H1 (cell line): ENCODE measurements at regions not wholly inside any gene's neighbourhood (a gene's known extent, or its start where the extent isn't known, plus 50 kb on each side); places are given as distances from the start of the nearest gene placed in this dataset.

ENCODE experiments used
- CTCF ChIA-PET: fragments of 300-600 bp; sonication (Branson Sonifier 250); formaldehyde crosslinking; loops from one replicate; lab custom pipeline; 2021; ENCODE audit not compliant: partially characterized antibody; lab: Charles Lee
- POLR2A ChIA-PET: fragments of 300-600 bp; sonication (Branson Sonifier 250); formaldehyde crosslinking; loops from one replicate; lab custom pipeline; 2021; ENCODE audit warnings: inconsistent platforms; ENCODE audit not compliant: partially characterized antibody; lab: Charles Lee
- DNase-seq, 2 experiments: peaks; one replicate each; pipeline versions ENCODE4 v3.0.0 to v3.0.0-alpha.2; 2010 to 2022; ENCODE audit warnings: low spot score in 2 of 2, low read depth in 1 of 2, mixed read lengths in 1 of 2
- FAIRE-seq: peaks from 2 replicates; lab custom pipeline; 2011; peaks lifted over from hg19 to GRCh38; lab: Jason Lieb, UNC
- H2AFZ ChIP-seq: 2 replicates; pipeline ENCODE4 v1.8.1; 2012; ENCODE audit warnings: low read length, inconsistent platforms
- H2AK5ac ChIP-seq: 2 replicates; pipeline ENCODE4 v1.6.1; 2013; ENCODE audit warnings: low read depth, low read length
- H2BK120ac ChIP-seq: replicated peaks from 2 replicates; pipeline ENCODE3; 2013; ENCODE audit warnings: low read depth, low read length, inconsistent platforms
- H2BK12ac ChIP-seq: 2 replicates; pipeline ENCODE4 v1.6.1; 2013; ENCODE audit warnings: low read depth, low read length
- H2BK15ac ChIP-seq: 2 replicates; pipeline ENCODE4 v1.6.1; 2013; ENCODE audit warnings: low read length
- H2BK20ac ChIP-seq: 2 replicates; pipeline ENCODE4 v1.6.1; 2013; ENCODE audit warnings: low read length
- H2BK5ac ChIP-seq: 2 replicates; pipeline ENCODE4 v1.6.1; 2013; ENCODE audit warnings: low read depth, low read length
- H3K14ac ChIP-seq: 2 replicates; pipeline ENCODE4 v1.6.1; 2013; ENCODE audit warnings: inconsistent platforms; ENCODE audit not compliant: insufficient read length
- H3K18ac ChIP-seq: 2 replicates; pipeline ENCODE4 v1.6.1; 2013; ENCODE audit warnings: low read length; ENCODE audit errors: extremely low read depth
- H3K23ac ChIP-seq: 2 replicates; pipeline ENCODE4 v1.6.1; 2013; ENCODE audit warnings: inconsistent platforms; ENCODE audit not compliant: insufficient read length
- H3K23me2 ChIP-seq: 2 replicates; pipeline ENCODE4 v1.6.1; 2013; ENCODE audit warnings: low read depth, low read length
- H3K27ac ChIP-seq: 2 replicates; pipeline ENCODE4 v1.6.1; 2011; ENCODE audit warnings: low read depth, low read length, inconsistent platforms
- H3K27me3 ChIP-seq, 4 experiments: replicated peaks in 1 of 4; 1 replicate in 1 of 4; 2 replicates in 3 of 4; pipeline versions ENCODE4 v1.6.1 to v1.8.1; 2011 to 2013; ENCODE audit warnings: low read length in 3 of 4, mild to moderate bottlenecking in 3 of 4, inconsistent platforms in 2 of 4, mixed read lengths in 2 of 4, moderate library complexity in 1 of 4; ENCODE audit not compliant: control insufficient read depth in 3 of 4, insufficient read depth in 3 of 4; ENCODE audit errors: extremely low read depth in 1 of 4
- H3K36me3 ChIP-seq, 4 experiments: 2 replicates each; pipeline versions ENCODE4 v1.6.1 to v1.8.1; 2011 to 2013; ENCODE audit warnings: mild to moderate bottlenecking in 4 of 4, low read length in 3 of 4, moderate library complexity in 2 of 4, control low read depth in 1 of 4, inconsistent platforms in 1 of 4; ENCODE audit not compliant: insufficient read depth in 4 of 4, control insufficient read depth in 2 of 4
- H3K4ac ChIP-seq: replicated peaks from 2 replicates; pipeline ENCODE3; 2013; ENCODE audit warnings: low read length, low read depth, mixed read lengths, inconsistent platforms; ENCODE audit not compliant: insufficient read length
- H3K4me1 ChIP-seq, 4 experiments: replicated peaks in 1 of 4; 1 replicate in 1 of 4; 2 replicates in 3 of 4; pipeline versions ENCODE4 v1.6.1 to v1.8.1; 2011 to 2013; ENCODE audit warnings: low read length in 3 of 4, inconsistent platforms in 2 of 4, mixed read lengths in 1 of 4; ENCODE audit not compliant: insufficient read depth in 4 of 4, control insufficient read depth in 3 of 4
- H3K4me2 ChIP-seq, 2 experiments: 2 replicates each; pipeline versions ENCODE4 v1.6.1 to v1.8.1; 2011 to 2013; ENCODE audit warnings: low read depth in 2 of 2, low read length in 2 of 2, control low read depth in 1 of 2, inconsistent platforms in 1 of 2, mild to moderate bottlenecking in 1 of 2; ENCODE audit not compliant: insufficient read depth in 1 of 2
- H3K4me3 ChIP-seq, 4 experiments: fragments of 200-600, 300-600 bp in 1 of 4; sonication (generic), shearing (Covaris generic), sonication (Bioruptor Twin) in 1 of 4; 2 replicates each; pipeline versions ENCODE4 v1.5.1 to v1.8.1; 2011 to 2016; ENCODE audit warnings: low read length in 4 of 4, low read depth in 3 of 4, control low read depth in 2 of 4, inconsistent platforms in 2 of 4, mild to moderate bottlenecking in 2 of 4, mixed read lengths in 1 of 4, moderate library complexity in 1 of 4; ENCODE audit not compliant: insufficient read depth in 2 of 4; ENCODE audit errors: extremely low read depth in 1 of 4
- H3K56ac ChIP-seq: replicated peaks from 2 replicates; pipeline ENCODE3; 2013; ENCODE audit warnings: low read depth, mild to moderate bottlenecking, mixed read lengths, low read length, inconsistent platforms; ENCODE audit not compliant: insufficient read length
- H3K79me1 ChIP-seq: 2 replicates; pipeline ENCODE4 v1.6.1; 2013; ENCODE audit warnings: low read depth, low read length, control low read depth
- H3K79me2 ChIP-seq, 2 experiments: 2 replicates each; pipeline versions ENCODE4 v1.6.1 to v1.8.1; 2012 to 2013; ENCODE audit warnings: low read length in 2 of 2, mild to moderate bottlenecking in 2 of 2, inconsistent platforms in 1 of 2; ENCODE audit not compliant: insufficient read depth in 2 of 2, control insufficient read depth in 1 of 2
- H3K9ac ChIP-seq, 4 experiments: replicated peaks in 1 of 4; 1 replicate in 1 of 4; 2 replicates in 3 of 4; pipeline versions ENCODE4 v1.6.1 to v1.8.1; 2011 to 2013; ENCODE audit warnings: low read depth in 3 of 4, low read length in 3 of 4, control low read depth in 2 of 4, mild to moderate bottlenecking in 2 of 4, moderate library complexity in 2 of 4, inconsistent platforms in 1 of 4; ENCODE audit errors: extremely low read depth in 1 of 4
- H3K9me3 ChIP-seq, 2 experiments: 2 replicates each; pipeline versions ENCODE4 v1.6.1 to v1.8.1; 2012 to 2013; ENCODE audit warnings: mild to moderate bottlenecking in 2 of 2, moderate library complexity in 2 of 2, control low read depth in 1 of 2, inconsistent platforms in 1 of 2, low read depth in 1 of 2, low read length in 1 of 2, mixed read lengths in 1 of 2; ENCODE audit not compliant: insufficient read depth in 2 of 2
- H4K20me1 ChIP-seq, 2 experiments: replicated peaks in 1 of 2; 2 replicates each; pipeline versions ENCODE3 to v1.8.1; 2011 to 2013; ENCODE audit warnings: inconsistent platforms in 2 of 2, low read length in 2 of 2, mild to moderate bottlenecking in 1 of 2; ENCODE audit not compliant: insufficient read depth in 2 of 2, control insufficient read depth in 1 of 2
- H4K5ac ChIP-seq: 2 replicates; pipeline ENCODE4 v1.6.1; 2013; ENCODE audit warnings: low read length, low read depth, mixed read lengths, inconsistent platforms; ENCODE audit not compliant: insufficient read length
- H4K8ac ChIP-seq: 2 replicates; pipeline ENCODE4 v1.8.0; 2013; ENCODE audit warnings: mild to moderate bottlenecking, moderate library complexity, low read length, inconsistent platforms; ENCODE audit not compliant: insufficient read depth; ENCODE audit errors: extremely low read depth
- H4K91ac ChIP-seq: replicated peaks from 2 replicates; pipeline ENCODE3; 2013; ENCODE audit warnings: low read length, mixed read lengths, inconsistent platforms; ENCODE audit not compliant: insufficient read length
- CTCF ChIP-seq, 3 experiments: IDR thresholded peaks; 1 replicate in 2 of 3; 2 replicates in 1 of 3; pipeline versions ENCODE4 v1.5.1 to v1.6.1; 2011; ENCODE audit warnings: low read length in 3 of 3, mild to moderate bottlenecking in 3 of 3, inconsistent platforms in 2 of 3, low read depth in 1 of 3, moderate library complexity in 1 of 3; ENCODE audit not compliant: insufficient read depth in 1 of 3; ENCODE audit errors: control extremely low read depth in 1 of 3
- NANOG ChIP-seq: IDR thresholded peaks from 2 replicates; pipeline ENCODE4 v1.6.1; 2011; ENCODE audit warnings: low read length, low read depth, mild to moderate bottlenecking, inconsistent platforms; ENCODE audit not compliant: insufficient read depth, poor library complexity, severe bottlenecking
- RFX5 ChIP-seq: IDR thresholded peaks from 2 replicates; pipeline ENCODE4 v1.6.1; 2011; ENCODE audit warnings: low read depth, low read length, improper control_type of control experiment, borderline replicate concordance
- SAP30 ChIP-seq: fragments of 300-600 bp; sonication (generic); IDR thresholded peaks from 2 replicates; pipeline ENCODE4 v1.7.1; 2012; ENCODE audit warnings: low read length, moderate library complexity, mild to moderate bottlenecking, inconsistent platforms; ENCODE audit not compliant: insufficient read depth, insufficient replicate concordance
- WGBS, 2 experiments: shearing (Covaris generic) in 1 of 2; methylation state at CpG; one replicate each; pipeline versions ENCODE4 v1.1.6 to v1.1.7; 2013 to 2015; ENCODE audit warnings: low lambda C conversion rate in 2 of 2, mixed read lengths in 2 of 2, inconsistent platforms in 1 of 2, low coverage in 1 of 2, missing lambda C conversion rate in 1 of 2; ENCODE audit not compliant: insufficient replicate concordance in 2 of 2, insufficient coverage in 1 of 2, insufficient read length in 1 of 2; ENCODE audit errors: extremely low coverage in 1 of 2, missing lambda C conversion rate in 1 of 2; 5-methylcytosine and 5-hydroxymethylcytosine counted together

- Histone ChIP-seq H4K91ac (no peak overlapping the region), H2BK5ac (no peak overlapping the region), H3K36me3 (no peaks in the 10 kb centered on the region), H4K20me1 (no peaks in the 10 kb centered on the region), H3K4me2 (no peak overlapping the region), H2AK5ac (no peak overlapping the region), H2BK12ac (no peak overlapping the region), H3K4me1 (no peaks in the 10 kb centered on the region), H2BK20ac (no peak overlapping the region), H3K23me2 (no peaks in the 10 kb centered on the region), H3K27me3 (no peaks in the 10 kb centered on the region), H3K23ac (no peak overlapping the region), H4K5ac (no peak overlapping the region), H3K4ac (no peak overlapping the region), H3K27ac (no peak overlapping the region), H2BK120ac (no peak overlapping the region), H2AFZ (no peak overlapping the region), H2BK15ac (no peak overlapping the region), H3K79me1 (no peaks in the 10 kb centered on the region), H3K56ac (no peak overlapping the region), H3K79me2 (no peaks in the 10 kb centered on the region), H4K8ac (no peak overlapping the region), H3K18ac (no peak overlapping the region), H3K9ac (no peak overlapping the region), H3K4me3 (no peak overlapping the region), H3K9me3 (peaks cover 0 to 18% of the 10 kb centered on the region in 2 experiments; a peak in 1 of 4 replicates), H3K14ac (no peak overlapping the region)
- FAIRE-seq (no peak), DNase-seq (no peak)
- WGBS, 2 experiments = 64% methylated on average over 2 of the region's 2 CpGs; no CpG with 5 or more reads in 1 of the 2 experiments
- POLR2A ChIA-PET = no interaction called here
- TF ChIP-seq SAP30 (no peak), CTCF (IDR thresholded peaks at IDR 0.05; ENCODE audit: control extremely low read depth in 1 of 3, insufficient read depth in 1 of 3, low read depth in 1 of 3, low read length in 3 of 3) (no peak), RFX5 (no peak), NANOG (no peak)
- CTCF ChIA-PET = no interaction called here
Measured at GRCh38 chrX:121259170-121259569, 211.8 kb downstream of the GLUD2 start.
